GM21381 (cell line): ENCODE measurements at regions not wholly inside any gene's neighbourhood (a gene's known extent, or its start where the extent isn't known, plus 50 kb on each side); places are given as distances from the start of the nearest gene placed in this dataset.

Experiments
- ATAC-seq: cut with Tn5 transposase; IDR thresholded peaks from one replicate; pipeline ENCODE4 v1.9.1; 2021; ENCODE audit warnings: mild to moderate bottlenecking, moderate library complexity; ENCODE audit not compliant: unreplicated experiment

- ATAC-seq: no peak
These were observed 626.5 kb upstream of the TBL1XR1 start for GRCh38 chr3:177823701-177824189.

GRCh38 chr3:177824190-177824786 lies 627.0 kb upstream of the TBL1XR1 start:
- no peak for ATAC-seq

- ATAC-seq: no peak
These were observed 627.6 kb upstream of the TBL1XR1 start for GRCh38 chr3:177824841-177825240.

GRCh38 chr3:177826253-177826652 lies 629.0 kb upstream of the TBL1XR1 start:
- no peak for ATAC-seq

GRCh38 chr3:177827511-177828207 lies 630.4 kb upstream of the TBL1XR1 start:
- no peak for ATAC-seq

GRCh38 chr3:177828208-177828565 lies 630.9 kb upstream of the TBL1XR1 start:
- no peak for ATAC-seq

- no peak for ATAC-seq
These were observed 633.1 kb upstream of the TBL1XR1 start for GRCh38 chr3:177830411-177830849.

GRCh38 chr3:177831361-177831760 lies 634.1 kb upstream of the TBL1XR1 start:
- no peak for ATAC-seq

GRCh38 chr3:177832880-177833279 lies 635.6 kb upstream of the TBL1XR1 start:
- ATAC-seq: no peak

GRCh38 chr3:177833332-177833731 lies 636.0 kb upstream of the TBL1XR1 start:
- no peak for ATAC-seq

GRCh38 chr3:177835008-177835407 lies 637.7 kb upstream of the TBL1XR1 start:
- no peak for ATAC-seq

- ATAC-seq: no peak
These were observed 638.6 kb upstream of the TBL1XR1 start for GRCh38 chr3:177835917-177836316.

- ATAC-seq: no peak
These were observed 639.4 kb upstream of the TBL1XR1 start for GRCh38 chr3:177836671-177837070.

- no peak for ATAC-seq
These were observed 640.8 kb upstream of the TBL1XR1 start for GRCh38 chr3:177837951-177838655.

- ATAC-seq: no peak
These were observed 641.6 kb upstream of the TBL1XR1 start for GRCh38 chr3:177838766-177839350.

GRCh38 chr3:177842302-177842701 lies 645.0 kb upstream of the TBL1XR1 start:
- no peak for ATAC-seq

- ATAC-seq: no peak
These were observed 645.8 kb upstream of the TBL1XR1 start for GRCh38 chr3:177842743-177843734.

GRCh38 chr3:177852001-177852807 lies 654.9 kb upstream of the TBL1XR1 start:
- ATAC-seq: no peak

- no peak for ATAC-seq
These were observed 657.7 kb upstream of the TBL1XR1 start for GRCh38 chr3:177855021-177855420.

- no peak for ATAC-seq
These were observed 662.9 kb upstream of the TBL1XR1 start for GRCh38 chr3:177860184-177860583.
